H1 (cell line): ENCODE measurements at regions not wholly inside any gene's neighbourhood (a gene's known extent, or its start where the extent isn't known, plus 50 kb on each side); places are given as distances from the start of the nearest gene placed in this dataset.

Experiments
- CTCF ChIA-PET: fragments of 300-600 bp; sonication (Branson Sonifier 250); formaldehyde crosslinking; loops from one replicate; lab custom pipeline; 2021; ENCODE audit not compliant: partially characterized antibody; lab: Charles Lee
- POLR2A ChIA-PET: fragments of 300-600 bp; sonication (Branson Sonifier 250); formaldehyde crosslinking; loops from one replicate; lab custom pipeline; 2021; ENCODE audit warnings: inconsistent platforms; ENCODE audit not compliant: partially characterized antibody; lab: Charles Lee
- DNase-seq, 2 experiments: peaks; one replicate each; pipeline versions ENCODE4 v3.0.0 to v3.0.0-alpha.2; 2010 to 2022; ENCODE audit warnings: low spot score in 2 of 2, low read depth in 1 of 2, mixed read lengths in 1 of 2
- FAIRE-seq: peaks from 2 replicates; lab custom pipeline; 2011; peaks lifted over from hg19 to GRCh38; lab: Jason Lieb, UNC
- H2AFZ ChIP-seq: 2 replicates; pipeline ENCODE4 v1.8.1; 2012; ENCODE audit warnings: low read length, inconsistent platforms
- H2AK5ac ChIP-seq: 2 replicates; pipeline ENCODE4 v1.6.1; 2013; ENCODE audit warnings: low read depth, low read length
- H2BK120ac ChIP-seq: replicated peaks from 2 replicates; pipeline ENCODE3; 2013; ENCODE audit warnings: low read depth, low read length, inconsistent platforms
- H2BK12ac ChIP-seq: 2 replicates; pipeline ENCODE4 v1.6.1; 2013; ENCODE audit warnings: low read depth, low read length
- H2BK15ac ChIP-seq: 2 replicates; pipeline ENCODE4 v1.6.1; 2013; ENCODE audit warnings: low read length
- H2BK20ac ChIP-seq: 2 replicates; pipeline ENCODE4 v1.6.1; 2013; ENCODE audit warnings: low read length
- H2BK5ac ChIP-seq: 2 replicates; pipeline ENCODE4 v1.6.1; 2013; ENCODE audit warnings: low read depth, low read length
- H3K14ac ChIP-seq: 2 replicates; pipeline ENCODE4 v1.6.1; 2013; ENCODE audit warnings: inconsistent platforms; ENCODE audit not compliant: insufficient read length
- H3K18ac ChIP-seq: 2 replicates; pipeline ENCODE4 v1.6.1; 2013; ENCODE audit warnings: low read length; ENCODE audit errors: extremely low read depth
- H3K23ac ChIP-seq: 2 replicates; pipeline ENCODE4 v1.6.1; 2013; ENCODE audit warnings: inconsistent platforms; ENCODE audit not compliant: insufficient read length
- H3K23me2 ChIP-seq: 2 replicates; pipeline ENCODE4 v1.6.1; 2013; ENCODE audit warnings: low read depth, low read length
- H3K27ac ChIP-seq: 2 replicates; pipeline ENCODE4 v1.6.1; 2011; ENCODE audit warnings: low read depth, low read length, inconsistent platforms
- H3K27me3 ChIP-seq, 4 experiments: replicated peaks in 1 of 4; 1 replicate in 1 of 4; 2 replicates in 3 of 4; pipeline versions ENCODE4 v1.6.1 to v1.8.1; 2011 to 2013; ENCODE audit warnings: low read length in 3 of 4, mild to moderate bottlenecking in 3 of 4, inconsistent platforms in 2 of 4, mixed read lengths in 2 of 4, moderate library complexity in 1 of 4; ENCODE audit not compliant: control insufficient read depth in 3 of 4, insufficient read depth in 3 of 4; ENCODE audit errors: extremely low read depth in 1 of 4
- H3K36me3 ChIP-seq, 4 experiments: 2 replicates each; pipeline versions ENCODE4 v1.6.1 to v1.8.1; 2011 to 2013; ENCODE audit warnings: mild to moderate bottlenecking in 4 of 4, low read length in 3 of 4, moderate library complexity in 2 of 4, control low read depth in 1 of 4, inconsistent platforms in 1 of 4; ENCODE audit not compliant: insufficient read depth in 4 of 4, control insufficient read depth in 2 of 4
- H3K4ac ChIP-seq: replicated peaks from 2 replicates; pipeline ENCODE3; 2013; ENCODE audit warnings: low read length, low read depth, mixed read lengths, inconsistent platforms; ENCODE audit not compliant: insufficient read length
- H3K4me1 ChIP-seq, 4 experiments: replicated peaks in 1 of 4; 1 replicate in 1 of 4; 2 replicates in 3 of 4; pipeline versions ENCODE4 v1.6.1 to v1.8.1; 2011 to 2013; ENCODE audit warnings: low read length in 3 of 4, inconsistent platforms in 2 of 4, mixed read lengths in 1 of 4; ENCODE audit not compliant: insufficient read depth in 4 of 4, control insufficient read depth in 3 of 4
- H3K4me2 ChIP-seq, 2 experiments: 2 replicates each; pipeline versions ENCODE4 v1.6.1 to v1.8.1; 2011 to 2013; ENCODE audit warnings: low read depth in 2 of 2, low read length in 2 of 2, control low read depth in 1 of 2, inconsistent platforms in 1 of 2, mild to moderate bottlenecking in 1 of 2; ENCODE audit not compliant: insufficient read depth in 1 of 2
- H3K4me3 ChIP-seq, 4 experiments: fragments of 200-600, 300-600 bp in 1 of 4; sonication (generic), shearing (Covaris generic), sonication (Bioruptor Twin) in 1 of 4; 2 replicates each; pipeline versions ENCODE4 v1.5.1 to v1.8.1; 2011 to 2016; ENCODE audit warnings: low read length in 4 of 4, low read depth in 3 of 4, control low read depth in 2 of 4, inconsistent platforms in 2 of 4, mild to moderate bottlenecking in 2 of 4, mixed read lengths in 1 of 4, moderate library complexity in 1 of 4; ENCODE audit not compliant: insufficient read depth in 2 of 4; ENCODE audit errors: extremely low read depth in 1 of 4
- H3K56ac ChIP-seq: replicated peaks from 2 replicates; pipeline ENCODE3; 2013; ENCODE audit warnings: low read depth, mild to moderate bottlenecking, mixed read lengths, low read length, inconsistent platforms; ENCODE audit not compliant: insufficient read length
- H3K79me1 ChIP-seq: 2 replicates; pipeline ENCODE4 v1.6.1; 2013; ENCODE audit warnings: low read depth, low read length, control low read depth
- H3K79me2 ChIP-seq, 2 experiments: 2 replicates each; pipeline versions ENCODE4 v1.6.1 to v1.8.1; 2012 to 2013; ENCODE audit warnings: low read length in 2 of 2, mild to moderate bottlenecking in 2 of 2, inconsistent platforms in 1 of 2; ENCODE audit not compliant: insufficient read depth in 2 of 2, control insufficient read depth in 1 of 2
- H3K9ac ChIP-seq, 4 experiments: replicated peaks in 1 of 4; 1 replicate in 1 of 4; 2 replicates in 3 of 4; pipeline versions ENCODE4 v1.6.1 to v1.8.1; 2011 to 2013; ENCODE audit warnings: low read depth in 3 of 4, low read length in 3 of 4, control low read depth in 2 of 4, mild to moderate bottlenecking in 2 of 4, moderate library complexity in 2 of 4, inconsistent platforms in 1 of 4; ENCODE audit errors: extremely low read depth in 1 of 4
- H3K9me3 ChIP-seq, 2 experiments: 2 replicates each; pipeline versions ENCODE4 v1.6.1 to v1.8.1; 2012 to 2013; ENCODE audit warnings: mild to moderate bottlenecking in 2 of 2, moderate library complexity in 2 of 2, control low read depth in 1 of 2, inconsistent platforms in 1 of 2, low read depth in 1 of 2, low read length in 1 of 2, mixed read lengths in 1 of 2; ENCODE audit not compliant: insufficient read depth in 2 of 2
- H4K20me1 ChIP-seq, 2 experiments: replicated peaks in 1 of 2; 2 replicates each; pipeline versions ENCODE3 to v1.8.1; 2011 to 2013; ENCODE audit warnings: inconsistent platforms in 2 of 2, low read length in 2 of 2, mild to moderate bottlenecking in 1 of 2; ENCODE audit not compliant: insufficient read depth in 2 of 2, control insufficient read depth in 1 of 2
- H4K5ac ChIP-seq: 2 replicates; pipeline ENCODE4 v1.6.1; 2013; ENCODE audit warnings: low read length, low read depth, mixed read lengths, inconsistent platforms; ENCODE audit not compliant: insufficient read length
- H4K8ac ChIP-seq: 2 replicates; pipeline ENCODE4 v1.8.0; 2013; ENCODE audit warnings: mild to moderate bottlenecking, moderate library complexity, low read length, inconsistent platforms; ENCODE audit not compliant: insufficient read depth; ENCODE audit errors: extremely low read depth
- H4K91ac ChIP-seq: replicated peaks from 2 replicates; pipeline ENCODE3; 2013; ENCODE audit warnings: low read length, mixed read lengths, inconsistent platforms; ENCODE audit not compliant: insufficient read length
- ATF3 ChIP-seq: IDR thresholded peaks from 2 replicates; pipeline ENCODE4 v1.6.1; 2011; ENCODE audit warnings: low read depth, mild to moderate bottlenecking, low read length; ENCODE audit not compliant: insufficient read depth
- BRCA1 ChIP-seq: IDR thresholded peaks from 2 replicates; pipeline ENCODE4 v1.6.1; 2012; ENCODE audit warnings: low read depth, low read length, improper control_type of control experiment
- CBX8 ChIP-seq: fragments of 300-800, 300-1000 bp; sonication (generic); IDR thresholded peaks from 2 replicates; pipeline ENCODE4 v1.7.1; 2016; ENCODE audit warnings: low read depth, low read length, borderline replicate concordance
- FOSL1 ChIP-seq: IDR thresholded peaks from 2 replicates; pipeline ENCODE4 v1.6.1; 2011; ENCODE audit warnings: mild to moderate bottlenecking, low read depth, low read length, moderate library complexity; ENCODE audit not compliant: insufficient read depth
- JUN ChIP-seq: IDR thresholded peaks from 2 replicates; pipeline ENCODE4 v1.6.1; 2011; ENCODE audit warnings: low read depth, mild to moderate bottlenecking, improper control_type of control experiment, low read length
- MAFK ChIP-seq: IDR thresholded peaks from 2 replicates; pipeline ENCODE4 v1.6.1; 2012; ENCODE audit warnings: low read depth, mild to moderate bottlenecking, improper control_type of control experiment, low read length
- NRF1 ChIP-seq: IDR thresholded peaks from 2 replicates; pipeline ENCODE4 v1.6.1; 2011; ENCODE audit warnings: mild to moderate bottlenecking, low read depth, low read length, improper control_type of control experiment
- POLR2AphosphoS5 ChIP-seq: IDR thresholded peaks from 2 replicates; pipeline ENCODE4 v1.6.1; 2011; ENCODE audit warnings: low read depth, low read length
- RFX5 ChIP-seq: IDR thresholded peaks from 2 replicates; pipeline ENCODE4 v1.6.1; 2011; ENCODE audit warnings: low read depth, low read length, improper control_type of control experiment, borderline replicate concordance
- SIN3A ChIP-seq, 2 experiments: IDR thresholded peaks in 1 of 2; conservative IDR thresholded peaks in 1 of 2; 2 replicates each; pipeline ENCODE4 v1.6.1; 2011 to 2012; ENCODE audit warnings: low read length in 2 of 2, improper control_type of control experiment in 1 of 2, low read depth in 1 of 2, mild to moderate bottlenecking in 1 of 2
- SIX5 ChIP-seq: IDR thresholded peaks from 2 replicates; pipeline ENCODE4 v1.6.1; 2011; ENCODE audit warnings: mild to moderate bottlenecking, low read depth, low read length
- SP1 ChIP-seq: IDR thresholded peaks from 2 replicates; pipeline ENCODE4 v1.6.1; 2011; ENCODE audit warnings: low read depth, low read length
- TBP ChIP-seq: IDR thresholded peaks from 2 replicates; pipeline ENCODE4 v1.6.1; 2011; ENCODE audit warnings: low read depth, low read length, improper control_type of control experiment

DNA sequence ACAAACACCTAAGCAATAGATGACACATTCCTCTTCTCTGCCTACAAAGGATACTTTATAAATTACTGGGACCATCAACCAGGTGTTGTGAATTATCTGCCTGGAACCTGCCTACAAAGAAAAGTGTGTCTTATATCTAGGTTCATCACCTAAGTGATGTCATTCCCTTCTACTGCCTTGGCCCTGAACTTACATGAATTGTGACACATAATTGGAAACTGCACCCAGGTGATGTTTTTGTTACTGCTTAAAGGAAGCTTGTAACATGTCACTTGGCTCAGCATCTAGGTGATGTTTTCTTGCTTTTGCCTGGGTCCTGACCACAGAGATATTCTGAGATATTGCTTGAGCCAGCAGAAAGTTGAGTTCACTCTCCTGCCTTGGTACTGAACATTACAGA lies 870.5 kb upstream of the TSPY4 start:
- Histone ChIP-seq H3K4me2 (no peak overlapping the region), H4K20me1 (no peaks in the 10 kb centered on the region), H3K4me3 (no peak overlapping the region), H2BK20ac (no peak overlapping the region), H3K14ac (no peak overlapping the region), H3K9me3 (peaks cover 27 to 90% of the 10 kb centered on the region in 2 experiments), H3K23ac (no peak overlapping the region), H4K8ac (no peak overlapping the region), H2BK5ac (no peak overlapping the region), H3K79me1 (no peaks in the 10 kb centered on the region), H3K79me2 (no peaks in the 10 kb centered on the region), H2BK15ac (no peak overlapping the region), H3K27me3 (no peaks in the 10 kb centered on the region), H2AFZ (no peak overlapping the region), H3K36me3 (no peaks in the 10 kb centered on the region), H2AK5ac (no peak overlapping the region), H4K91ac (no peak overlapping the region), H3K9ac (no peak overlapping the region), H3K27ac (no peak overlapping the region), H2BK12ac (no peak overlapping the region), H3K4me1 (no peaks in the 10 kb centered on the region), H3K18ac (no peak overlapping the region), H2BK120ac (no peak overlapping the region), H4K5ac (no peak overlapping the region), H3K4ac (no peak overlapping the region), H3K23me2 (no peaks in the 10 kb centered on the region), H3K56ac (no peak overlapping the region)
- FAIRE-seq (no peak), DNase-seq (no peak)
- CTCF ChIA-PET = no interaction called here
- TF ChIP-seq ATF3 (no peak), TBP (no peak), POLR2AphosphoS5 (no peak), SP1 (no peak), JUN (no peak), SIN3A (conservative IDR thresholded peaks at IDR 0.05 in 1 of 2, IDR thresholded peaks at IDR 0.05 in 1 of 2; ENCODE audit: low read depth in 1 of 2, low read length in 2 of 2) (no peak), CBX8 (no peak), MAFK (no peak), RFX5 (no peak), BRCA1 (no peak), NRF1 (no peak), SIX5 (no peak), FOSL1 (no peak)
- POLR2A ChIA-PET = no interaction called here
